ENCODE measurements at regions not wholly inside any gene's neighbourhood (a gene's known extent, or its start where the extent isn't known, plus 50 kb on each side); places are given as distances from the start of the nearest gene placed in this dataset.

GRCh38 chr4:38310446-38311043 is 350.3 kb downstream of the PTTG2 start:
- TF ChIP-seq CTCF (conservative IDR thresholded peaks at IDR 0.05; ENCODE audit: low read length): no peak
- TF ChIP-seq EZH2phosphoT487 (IDR thresholded peaks at IDR 0.05; ENCODE audit: borderline replicate concordance, low read depth, low read length): no peak

All from OCI-LY7 (cell line).